ENCODE measurements at regions not wholly inside any gene's neighbourhood (a gene's known extent, or its start where the extent isn't known, plus 50 kb on each side); places are given as distances from the start of the nearest gene placed in this dataset.

- dilution Hi-C loops (cut with MboI; ENCODE audit: extremely low pct_ligation_motif_present, low sequenced_read_pairs) = no loop called here
- H3K79me2 ChIP-seq (ENCODE audit: control insufficient read depth, insufficient read depth, low read length) = no peaks in the 10 kb centered on the region
- H3K4me3 ChIP-seq (ENCODE audit: control insufficient read depth in 2 of 3, extremely low read depth in 1 of 3, insufficient read depth in 2 of 3, low read depth in 1 of 3, low read length in 3 of 3) = no peak overlapping the region
- H3K36me3 ChIP-seq (ENCODE audit: control insufficient read depth in 2 of 2, extremely low read depth in 1 of 2, insufficient read depth in 2 of 2, low read length in 2 of 2) = no peaks in the 10 kb centered on the region
- no peaks in the 10 kb centered on the region for H3K9me1 ChIP-seq (ENCODE audit: control insufficient read depth, extremely low read depth, insufficient read depth, low read length)
- no peak for TF ChIP-seq CTCF (optimal IDR thresholded peaks at IDR 0.05 in 1 of 3, IDR thresholded peaks at IDR 0.05 in 1 of 3, conservative IDR thresholded peaks at IDR 0.05 in 1 of 3; ENCODE audit: extremely low read depth in 1 of 3, insufficient read depth in 2 of 3, low read length in 3 of 3)
- TF ChIP-seq EZH2 (IDR thresholded peaks at IDR 0.05; ENCODE audit: low read length) = no peak
- H3K4me1 ChIP-seq (ENCODE audit: control insufficient read depth, extremely low read depth, insufficient read depth, low read length) = no peaks in the 10 kb centered on the region
- no peak overlapping the region for H2AFZ ChIP-seq (ENCODE audit: control insufficient read depth, low read length)
- no peak overlapping the region for H3K27ac ChIP-seq (ENCODE audit: control insufficient read depth, insufficient read depth, low read length)
- no peak overlapping the region for H3K4me2 ChIP-seq (ENCODE audit: control insufficient read depth, extremely low read depth, insufficient read depth, low read depth, low read length)
- H3K9me3 ChIP-seq (ENCODE audit: control insufficient read depth, low read depth, low read length) = no peaks in the 10 kb centered on the region
- DNase-seq (ENCODE audit: low read depth, low spot score) (no peak), FAIRE-seq (no peak)
- H3K27me3 ChIP-seq (ENCODE audit: control insufficient read depth, extremely low read depth, insufficient read depth, low read length) = no peaks in the 10 kb centered on the region
- H3K9ac ChIP-seq (ENCODE audit: control insufficient read depth, extremely low read depth, insufficient read depth, low read length) = no peak overlapping the region
- H4K20me1 ChIP-seq (ENCODE audit: control insufficient read depth, extremely low read depth, insufficient read depth, low read length) = no peaks in the 10 kb centered on the region
Measured at GRCh38 chr2:52117299-52117698, 1085.4 kb upstream of the NRXN1 start.

GRCh38 chr2:52115750-52116149 is 1083.8 kb upstream of the NRXN1 start:
- no peaks in the 10 kb centered on the region for H4K20me1 ChIP-seq (ENCODE audit: control insufficient read depth, extremely low read depth, insufficient read depth, low read length)
- no peaks in the 10 kb centered on the region for H3K79me2 ChIP-seq (ENCODE audit: control insufficient read depth, insufficient read depth, low read length)
- H3K4me2 ChIP-seq (ENCODE audit: control insufficient read depth, extremely low read depth, insufficient read depth, low read depth, low read length) = no peak overlapping the region
- TF ChIP-seq CTCF (optimal IDR thresholded peaks at IDR 0.05 in 1 of 3, IDR thresholded peaks at IDR 0.05 in 1 of 3, conservative IDR thresholded peaks at IDR 0.05 in 1 of 3; ENCODE audit: extremely low read depth in 1 of 3, insufficient read depth in 2 of 3, low read length in 3 of 3) (no peak), EZH2 (IDR thresholded peaks at IDR 0.05; ENCODE audit: low read length) (no peak)
- H3K27me3 ChIP-seq (ENCODE audit: control insufficient read depth, extremely low read depth, insufficient read depth, low read length) = no peaks in the 10 kb centered on the region
- H3K27ac ChIP-seq (ENCODE audit: control insufficient read depth, insufficient read depth, low read length) = no peak overlapping the region
- no peak overlapping the region for H2AFZ ChIP-seq (ENCODE audit: control insufficient read depth, low read length)
- no peaks in the 10 kb centered on the region for H3K9me1 ChIP-seq (ENCODE audit: control insufficient read depth, extremely low read depth, insufficient read depth, low read length)
- dilution Hi-C loops (cut with MboI; ENCODE audit: extremely low pct_ligation_motif_present, low sequenced_read_pairs) = no loop called here
- no peak for DNase-seq (ENCODE audit: low read depth, low spot score)
- no peak overlapping the region for H3K9ac ChIP-seq (ENCODE audit: control insufficient read depth, extremely low read depth, insufficient read depth, low read length)
- H3K4me3 ChIP-seq (ENCODE audit: control insufficient read depth in 2 of 3, extremely low read depth in 1 of 3, insufficient read depth in 2 of 3, low read depth in 1 of 3, low read length in 3 of 3) = no peak overlapping the region
- FAIRE-seq = no peak
- H3K36me3 ChIP-seq (ENCODE audit: control insufficient read depth in 2 of 2, extremely low read depth in 1 of 2, insufficient read depth in 2 of 2, low read length in 2 of 2) = no peaks in the 10 kb centered on the region
- H3K9me3 ChIP-seq (ENCODE audit: control insufficient read depth, low read depth, low read length) = no peaks in the 10 kb centered on the region
- no peaks in the 10 kb centered on the region for H3K4me1 ChIP-seq (ENCODE audit: control insufficient read depth, extremely low read depth, insufficient read depth, low read length)
